Neuronal stem cell (in vitro differentiated cells): ENCODE measurements at regions not wholly inside any gene's neighbourhood (a gene's known extent, or its start where the extent isn't known, plus 50 kb on each side); places are given as distances from the start of the nearest gene placed in this dataset.
"Not testable (repeated sequence)": the region's sequence is repeated elsewhere in the genome, so short reads cannot be mapped to it uniquely, and the experiment has no call there.

Experiments used
- DNase-seq: peaks from one replicate; pipeline ENCODE4 v3.0.0-alpha.2; 2013; ENCODE audit warnings: low spot score
- H2AFZ ChIP-seq: one replicate; pipeline ENCODE4 v1.6.1; 2013; ENCODE audit warnings: mild to moderate bottlenecking, low read length, inconsistent platforms
- H2AK5ac ChIP-seq: 2 replicates; pipeline ENCODE4 v1.6.1; 2013; ENCODE audit warnings: low read depth, mild to moderate bottlenecking, inconsistent platforms, low read length, moderate library complexity, mixed read lengths
- H2BK120ac ChIP-seq: 2 replicates; pipeline ENCODE4 v1.6.1; 2013; ENCODE audit warnings: low read depth, mild to moderate bottlenecking, inconsistent platforms, low read length, moderate library complexity, mixed read lengths
- H2BK12ac ChIP-seq: one replicate; pipeline ENCODE4 v1.6.1; 2013; ENCODE audit warnings: low read length, inconsistent platforms
- H2BK15ac ChIP-seq: 2 replicates; pipeline ENCODE4 v1.6.1; 2013; ENCODE audit warnings: mild to moderate bottlenecking, low read length, inconsistent platforms, mixed read lengths
- H2BK5ac ChIP-seq: one replicate; pipeline ENCODE4 v1.6.1; 2013; ENCODE audit warnings: inconsistent platforms, mild to moderate bottlenecking, low read length, moderate library complexity
- H3K14ac ChIP-seq: one replicate; pipeline ENCODE4 v1.6.1; 2013; ENCODE audit warnings: low read length, inconsistent platforms
- H3K18ac ChIP-seq: 2 replicates; pipeline ENCODE4 v1.6.1; 2013; ENCODE audit warnings: low read length, inconsistent platforms
- H3K23ac ChIP-seq: 2 replicates; pipeline ENCODE4 v1.6.1; 2013; ENCODE audit warnings: low read depth, mild to moderate bottlenecking, mixed read lengths, low read length, inconsistent platforms; ENCODE audit not compliant: poor library complexity
- H3K27ac ChIP-seq: replicated peaks from 3 replicates; pipeline ENCODE4 v1.5.1; 2013; ENCODE audit warnings: low read length, inconsistent platforms
- H3K27me3 ChIP-seq, 3 experiments: 2 replicates each; pipeline ENCODE4 v1.6.1; 2013; ENCODE audit warnings: low read length in 3 of 3, mild to moderate bottlenecking in 2 of 3, inconsistent platforms in 1 of 3, low read depth in 1 of 3, mixed read lengths in 1 of 3, moderate library complexity in 1 of 3; ENCODE audit not compliant: control insufficient read depth in 3 of 3, insufficient read depth in 3 of 3
- H3K36me3 ChIP-seq, 2 donors: replicated peaks in 1 of 2; 2 replicates each; pipeline ENCODE4 v1.6.1; 2013; ENCODE audit warnings: low read length in 2 of 2; ENCODE audit not compliant: control insufficient read depth in 2 of 2, insufficient read depth in 2 of 2
- H3K4ac ChIP-seq: 2 replicates; pipeline ENCODE4 v1.6.1; 2013; ENCODE audit warnings: inconsistent platforms, mild to moderate bottlenecking, low read length, moderate library complexity
- H3K4me1 ChIP-seq, 2 donors: 1 replicate in 1 of 2; 2 replicates in 1 of 2; pipeline ENCODE4 v1.6.1; 2013; ENCODE audit warnings: low read length in 2 of 2, low read depth in 1 of 2; ENCODE audit not compliant: control insufficient read depth in 2 of 2, insufficient read depth in 1 of 2
- H3K4me2 ChIP-seq: one replicate; pipeline ENCODE4 v1.6.1; 2013; ENCODE audit warnings: mild to moderate bottlenecking, low read length, inconsistent platforms; ENCODE audit not compliant: insufficient read depth, poor library complexity, severe bottlenecking
- H3K4me3 ChIP-seq, 2 donors: 2 replicates each; pipeline ENCODE4 v1.5.1; 2013; ENCODE audit warnings: low read length in 2 of 2, mild to moderate bottlenecking in 2 of 2, inconsistent platforms in 1 of 2, moderate library complexity in 1 of 2
- H3K79me1 ChIP-seq: one replicate; pipeline ENCODE4 v1.6.1; 2013; ENCODE audit warnings: low read depth, mild to moderate bottlenecking, inconsistent platforms, low read length, moderate library complexity
- H3K9ac ChIP-seq: one replicate; pipeline ENCODE4 v1.6.1; 2013; ENCODE audit warnings: mild to moderate bottlenecking, low read depth, low read length, inconsistent platforms; ENCODE audit not compliant: poor library complexity
- H3K9me3 ChIP-seq, 2 donors: replicated peaks in 1 of 2; 2 replicates each; pipeline versions ENCODE3 to v1.6.1; 2013; ENCODE audit warnings: low read length in 2 of 2, mild to moderate bottlenecking in 2 of 2, inconsistent platforms in 1 of 2, low read depth in 1 of 2, mixed read lengths in 1 of 2, moderate library complexity in 1 of 2; ENCODE audit not compliant: control insufficient read depth in 2 of 2, insufficient read depth in 1 of 2
- H4K8ac ChIP-seq: one replicate; pipeline ENCODE4 v1.6.1; 2013; ENCODE audit warnings: low read depth, mild to moderate bottlenecking, inconsistent platforms, low read length, moderate library complexity
- H4K91ac ChIP-seq: one replicate; pipeline ENCODE4 v1.6.1; 2013; ENCODE audit warnings: low read length, low read depth, mild to moderate bottlenecking, inconsistent platforms; ENCODE audit not compliant: poor library complexity
- WGBS, 2 donors: extraction: QIAGEN DNeasy Blood & Tissue Kit; methylation state at CpG; one replicate each; pipeline ENCODE4 v1.1.7; 2013; ENCODE audit warnings: missing lambda C conversion rate in 2 of 2, mixed read lengths in 1 of 2; ENCODE audit not compliant: insufficient read length in 2 of 2, insufficient replicate concordance in 1 of 2; ENCODE audit errors: extremely low coverage in 2 of 2; 5-methylcytosine and 5-hydroxymethylcytosine counted together

- not testable (repeated sequence) for H4K91ac ChIP-seq, H3K4ac ChIP-seq, H3K4me3 ChIP-seq, H3K36me3 ChIP-seq, H3K79me1 ChIP-seq, H3K4me1 ChIP-seq, DNase-seq, H3K18ac ChIP-seq, H2BK120ac ChIP-seq, H3K9ac ChIP-seq, H3K27ac ChIP-seq, H3K23ac ChIP-seq, H2AK5ac ChIP-seq, H2AFZ ChIP-seq, H3K9me3 ChIP-seq, H4K8ac ChIP-seq, H2BK15ac ChIP-seq, H2BK5ac ChIP-seq, H2BK12ac ChIP-seq, H3K4me2 ChIP-seq, H3K14ac ChIP-seq
- peaks cover 0 to 15% (median 0%) of the 10 kb centered on the region in 3 experiments for H3K27me3 ChIP-seq
- no CpG with 5 or more reads among the region's 1 CpG for WGBS, 2 donors
Measured at GRCh38 chr11:109967136-109967535, 126.1 kb upstream of the ZC3H12C start.

DNA sequence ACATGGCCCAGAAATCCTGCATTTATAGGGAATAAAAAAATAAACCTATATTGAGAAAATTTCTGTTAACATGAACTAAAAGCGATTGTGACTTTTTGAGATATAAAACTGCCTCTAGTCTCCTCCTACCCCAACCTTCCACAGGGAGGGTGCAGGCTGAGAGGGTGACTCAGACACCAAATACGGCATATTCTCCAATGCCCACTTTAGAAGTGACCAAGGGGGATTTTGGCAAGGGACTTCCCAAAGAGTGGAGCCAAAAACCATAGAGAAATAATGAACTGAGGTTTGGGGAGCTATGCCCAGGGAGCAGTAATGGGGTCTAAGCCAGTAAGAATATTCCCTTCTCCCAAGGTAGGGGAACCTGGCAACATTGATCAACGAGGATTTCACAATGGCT lies 124.9 kb upstream of the ZC3H12C start:
- Histone ChIP-seq H3K4ac (no peak overlapping the region), H2BK15ac (no peak overlapping the region), H3K14ac (no peak overlapping the region), H3K4me2 (no peak overlapping the region), H2AK5ac (no peak overlapping the region), H3K4me3 (no peak overlapping the region), H3K4me1 (peaks cover 0 to 4% of the 10 kb centered on the region in 2 donors), H3K27me3 (peaks cover 0 to 13% (median 0%) of the 10 kb centered on the region in 3 experiments), H2BK5ac (no peak overlapping the region), H2BK12ac (no peak overlapping the region), H3K9ac (no peak overlapping the region), H3K79me1 (no peaks in the 10 kb centered on the region), H3K27ac (no peak overlapping the region), H2AFZ (no peak overlapping the region), H2BK120ac (no peak overlapping the region), H3K36me3 (no peaks in the 10 kb centered on the region), H4K91ac (no peak overlapping the region), H3K23ac (no peak overlapping the region), H3K9me3 (no peaks in the 10 kb centered on the region), H4K8ac (no peak overlapping the region), H3K18ac (no peak overlapping the region)
- DNase-seq = no peak
- no CpG with 5 or more reads among the region's 3 CpGs for WGBS, 2 donors

DNA sequence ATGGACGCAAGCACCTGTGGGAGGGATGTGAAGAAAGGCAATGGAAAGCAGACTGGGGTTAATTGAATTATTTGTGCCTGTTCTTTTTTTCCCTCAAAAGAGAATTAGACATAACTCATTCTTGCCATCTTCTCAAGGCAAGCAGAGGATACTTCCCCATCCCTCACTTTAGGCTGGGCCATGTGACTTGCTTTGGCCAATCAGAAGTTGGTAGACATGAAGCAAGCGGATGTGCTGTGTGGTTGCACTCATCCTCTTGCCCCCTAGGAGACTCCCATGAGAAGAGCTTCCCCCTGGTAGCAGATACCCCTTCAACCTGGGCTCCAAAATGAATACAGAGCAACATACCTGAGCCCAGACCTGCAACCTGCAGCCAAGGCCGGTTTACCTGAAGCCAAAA lies 124.4 kb upstream of the ZC3H12C start:
- Histone ChIP-seq H4K8ac (no peak overlapping the region), H3K79me1 (no peaks in the 10 kb centered on the region), H3K36me3 (no peaks in the 10 kb centered on the region), H2BK15ac (no peak overlapping the region), H3K18ac (no peak overlapping the region), H3K23ac (no peak overlapping the region), H2BK5ac (no peak overlapping the region), H3K27me3 (peaks cover 0 to 12% (median 0%) of the 10 kb centered on the region in 3 experiments), H3K14ac (no peak overlapping the region), H3K9me3 (no peaks in the 10 kb centered on the region), H3K4ac (no peak overlapping the region), H3K9ac (no peak overlapping the region), H3K4me2 (no peak overlapping the region), H4K91ac (no peak overlapping the region), H2AFZ (no peak overlapping the region), H3K4me3 (no peak overlapping the region), H3K27ac (no peak overlapping the region), H2BK12ac (no peak overlapping the region), H3K4me1 (peaks cover 0 to 6% of the 10 kb centered on the region in 2 donors), H2AK5ac (no peak overlapping the region), H2BK120ac (no peak overlapping the region)
- no peak for DNase-seq
- WGBS, 2 donors = no CpG with 5 or more reads among the region's 3 CpGs

DNA sequence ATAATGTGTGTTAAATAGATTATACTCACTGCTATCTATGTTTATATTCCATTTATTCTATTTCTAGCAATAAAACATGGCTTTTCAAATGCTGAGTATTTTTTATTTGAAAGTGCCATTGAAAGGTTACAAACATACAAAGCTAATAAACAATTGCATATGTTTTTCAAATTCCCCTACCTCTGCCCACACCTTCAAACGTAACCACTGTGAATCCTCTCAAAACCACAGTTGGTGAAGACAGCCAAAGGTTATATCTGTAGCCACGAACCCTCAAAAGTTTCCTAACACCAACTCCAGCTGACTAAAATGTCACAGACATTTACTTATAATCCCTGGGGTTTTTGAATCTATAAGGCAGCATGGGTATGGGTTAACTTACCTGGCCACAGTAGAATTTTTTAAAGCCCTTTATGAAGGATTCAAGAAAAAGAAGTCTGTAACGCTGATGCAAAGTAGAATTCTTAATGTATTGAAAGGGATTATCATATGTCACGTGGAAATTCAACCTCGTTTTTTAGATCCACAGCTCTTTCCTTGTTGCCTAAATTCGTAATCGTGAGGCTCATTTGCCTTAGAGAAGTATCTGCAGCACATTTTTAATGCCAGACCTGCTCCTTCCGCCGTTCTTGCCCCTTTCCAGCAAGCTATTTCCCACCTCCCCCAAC lies 122.5 kb upstream of the ZC3H12C start:
- no peak overlapping the region for H2BK120ac ChIP-seq
- no peak overlapping the region for H3K23ac ChIP-seq
- no peak overlapping the region for H3K9ac ChIP-seq
- no peak overlapping the region for H2BK15ac ChIP-seq
- H3K79me1 ChIP-seq = no peaks in the 10 kb centered on the region
- no peak overlapping the region for H2AK5ac ChIP-seq
- H3K4ac ChIP-seq = no peak overlapping the region
- peaks cover 0 to 7% (median 0%) of the 10 kb centered on the region in 3 experiments for H3K27me3 ChIP-seq
- no peak overlapping the region for H3K27ac ChIP-seq
- H2AFZ ChIP-seq = peak overlapping the region; percentile 54
- no peak overlapping the region for H4K8ac ChIP-seq
- H3K4me2 ChIP-seq = no peak overlapping the region
- WGBS, 2 donors = no CpG with 5 or more reads among the region's 9 CpGs
- no peaks in the 10 kb centered on the region for H3K36me3 ChIP-seq
- DNase-seq = no peak
- no peak overlapping the region for H3K4me3 ChIP-seq
- no peak overlapping the region for H3K18ac ChIP-seq
- peaks cover 0 to 6% of the 10 kb centered on the region in 2 donors for H3K4me1 ChIP-seq
- no peak overlapping the region for H2BK12ac ChIP-seq
- H3K9me3 ChIP-seq = no peaks in the 10 kb centered on the region
- no peak overlapping the region for H4K91ac ChIP-seq
- no peak overlapping the region for H2BK5ac ChIP-seq
- H3K14ac ChIP-seq = no peak overlapping the region
